Hepatocyte (in vitro differentiated cells): ENCODE measurements at regions not wholly inside any gene's neighbourhood (a gene's known extent, or its start where the extent isn't known, plus 50 kb on each side); places are given as distances from the start of the nearest gene placed in this dataset.

Experiments
- EZH2 ChIP-seq: fragments of 200-600 bp; sonication (generic); IDR thresholded peaks from 2 replicates; pipeline ENCODE4 v1.6.1; 2016; ENCODE audit warnings: antibody characterized with exemption, mild to moderate bottlenecking, borderline replicate concordance
- EZH2phosphoT487 ChIP-seq: fragments of 200-600 bp; sonication (generic); IDR thresholded peaks from one replicate; pipeline ENCODE4 v1.6.1; 2018; ENCODE audit warnings: antibody characterized with exemption, mild to moderate bottlenecking, low read depth, moderate library complexity; ENCODE audit not compliant: unreplicated experiment, severe bottlenecking
- TF ChIP-seq, protein P1 (sequence below): fragments of 200-600 bp; sonication (generic); IDR thresholded peaks from 2 replicates; pipeline ENCODE4 v1.5.1; 2016; ENCODE audit warnings: antibody characterized with exemption, mild to moderate bottlenecking; ENCODE audit not compliant: poor library complexity

DNA sequence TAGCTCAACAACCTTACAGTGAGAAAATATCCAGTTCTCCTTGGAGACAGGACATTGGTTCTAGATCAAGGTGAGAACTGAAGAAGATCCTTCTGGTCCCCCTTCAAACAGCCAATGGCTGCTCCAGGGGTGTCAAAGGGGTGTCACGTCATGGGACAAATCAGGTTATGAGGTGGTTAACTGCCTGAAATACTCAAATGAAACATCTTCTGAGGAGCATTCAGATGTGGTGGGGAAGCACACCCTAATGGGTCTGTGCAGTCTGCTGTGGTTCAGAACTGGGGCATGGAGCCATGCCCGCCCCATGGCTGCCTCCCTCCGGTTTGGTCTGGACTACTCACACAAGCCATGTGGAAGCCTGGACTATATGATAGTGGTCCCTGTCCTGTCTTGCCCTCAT, 52.4 kb upstream of the PARP11 start:
- TF ChIP-seq, protein P1, sequence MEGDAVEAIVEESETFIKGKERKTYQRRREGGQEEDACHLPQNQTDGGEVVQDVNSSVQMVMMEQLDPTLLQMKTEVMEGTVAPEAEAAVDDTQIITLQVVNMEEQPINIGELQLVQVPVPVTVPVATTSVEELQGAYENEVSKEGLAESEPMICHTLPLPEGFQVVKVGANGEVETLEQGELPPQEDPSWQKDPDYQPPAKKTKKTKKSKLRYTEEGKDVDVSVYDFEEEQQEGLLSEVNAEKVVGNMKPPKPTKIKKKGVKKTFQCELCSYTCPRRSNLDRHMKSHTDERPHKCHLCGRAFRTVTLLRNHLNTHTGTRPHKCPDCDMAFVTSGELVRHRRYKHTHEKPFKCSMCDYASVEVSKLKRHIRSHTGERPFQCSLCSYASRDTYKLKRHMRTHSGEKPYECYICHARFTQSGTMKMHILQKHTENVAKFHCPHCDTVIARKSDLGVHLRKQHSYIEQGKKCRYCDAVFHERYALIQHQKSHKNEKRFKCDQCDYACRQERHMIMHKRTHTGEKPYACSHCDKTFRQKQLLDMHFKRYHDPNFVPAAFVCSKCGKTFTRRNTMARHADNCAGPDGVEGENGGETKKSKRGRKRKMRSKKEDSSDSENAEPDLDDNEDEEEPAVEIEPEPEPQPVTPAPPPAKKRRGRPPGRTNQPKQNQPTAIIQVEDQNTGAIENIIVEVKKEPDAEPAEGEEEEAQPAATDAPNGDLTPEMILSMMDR = no peak
- TF ChIP-seq EZH2 = no peak
- no peak for TF ChIP-seq EZH2phosphoT487
